Psoas muscle (tissue), 7 donors: ENCODE measurements at regions not wholly inside any gene's neighbourhood (a gene's known extent, or its start where the extent isn't known, plus 50 kb on each side); places are given as distances from the start of the nearest gene placed in this dataset.
"Not testable (repeated sequence)": the region's sequence is repeated elsewhere in the genome, so short reads cannot be mapped to it uniquely, and the experiment has no call there.

Experiments
- ATAC-seq, 4 donors: fragments of 200-7000 bp; cut with Tn5 transposase; one replicate each; pipeline ENCODE4 v1.9.1; 2020; ENCODE audit warnings: moderate library complexity in 3 of 4, mild to moderate bottlenecking in 2 of 4
- DNase-seq, 2 donors: peaks; one replicate each; pipeline ENCODE4 v3.0.0-alpha.2; 2020
- H3K27ac ChIP-seq: fragments of 200-600 bp; one replicate; pipeline ENCODE4 v1.8.0; 2022
- H3K27me3 ChIP-seq, 3 donors: fragments of 200-600 bp in 1 of 3; one replicate each; pipeline versions ENCODE4 v1.6.1 to v1.8.0; 2013 to 2022; ENCODE audit warnings: low read length in 2 of 3, mild to moderate bottlenecking in 2 of 3, moderate library complexity in 1 of 3; ENCODE audit not compliant: insufficient read depth in 3 of 3
- H3K36me3 ChIP-seq, 2 donors: fragments of 200-600 bp in 1 of 2; one replicate each; pipeline versions ENCODE4 v1.6.1 to v1.8.0; 2013 to 2022; ENCODE audit warnings: low read depth in 1 of 2, mild to moderate bottlenecking in 1 of 2, moderate library complexity in 1 of 2; ENCODE audit not compliant: insufficient read depth in 1 of 2
- H3K4me1 ChIP-seq: fragments of 200-600 bp; one replicate; pipeline ENCODE4 v1.8.0; 2022
- H3K4me3 ChIP-seq: fragments of 200-600 bp; one replicate; pipeline ENCODE4 v1.8.0; 2022; ENCODE audit warnings: mild to moderate bottlenecking
- H3K9me3 ChIP-seq: fragments of 200-600 bp; one replicate; pipeline ENCODE4 v1.8.0; 2022
- WGBS, 3 donors: extraction: QIAGEN DNeasy Blood & Tissue Kit; methylation state at CpG; one replicate each; pipeline versions ENCODE4 v1.1.6 to v1.1.7; 2013; 5-methylcytosine and 5-hydroxymethylcytosine counted together
- intact Hi-C, 2 donors: fragments of 100-400 bp; cut with DNase I; formaldehyde crosslinking; loops; one replicate each; pipeline versions ENCODE4 v1.11.0 to v1.14.2; 2022
- TF ChIP-seq, protein P1 (sequence below): fragments of 200-600 bp; IDR thresholded peaks from one replicate; pipeline ENCODE4 v1.8.0; 2022; ENCODE audit warnings: antibody characterized with exemption
- donor health status: healthy with polysubstance abuse.
- donor health status: DM: no; HTN: no; CAD: no; lungs with moderate emphysema.
- donor health status: Bipolar disorder and iron deficiency.
- donor health status: healthy.
- donor health status: DM: yes; HTN: yes; CAD: no.
- donor health status: DM: no; HTN: no; CAD: no.
- donor health status: DM: yes; HTN: yes; CAD: no.

DNA sequence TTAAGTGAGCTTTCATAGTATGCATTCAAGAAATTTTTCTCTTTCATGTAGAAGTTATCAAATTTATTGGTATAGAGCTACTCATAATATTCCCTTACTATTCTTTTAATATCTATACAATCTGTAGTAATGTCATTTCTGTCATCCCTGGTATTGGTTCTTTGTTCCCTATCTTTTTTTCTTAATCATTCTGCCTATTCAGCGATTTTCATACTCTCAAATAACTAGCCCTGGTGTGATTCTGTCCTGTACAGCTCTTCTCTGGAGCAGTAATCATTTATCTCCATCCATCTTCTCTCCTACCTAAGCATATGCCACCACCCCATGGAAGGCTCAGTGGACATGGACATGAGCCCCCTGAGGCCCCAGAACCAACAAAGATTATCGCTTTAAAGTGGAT lies 213.2 kb upstream of the NEBL start:
- Histone ChIP-seq H3K4me3 (no peak overlapping the region), H3K27me3 (no peaks in the 10 kb centered on the region), H3K4me1 (no peaks in the 10 kb centered on the region), H3K36me3 (no peaks in the 10 kb centered on the region), H3K9me3 (peaks cover 2% of the 10 kb centered on the region), H3K27ac (no peak overlapping the region)
- WGBS, 3 donors, result 82 to 89% (median 85%) methylated on average over 2 of the region's 2 CpGs
- DNase-seq (no peak), ATAC-seq (no peak)
- TF ChIP-seq, protein P1, sequence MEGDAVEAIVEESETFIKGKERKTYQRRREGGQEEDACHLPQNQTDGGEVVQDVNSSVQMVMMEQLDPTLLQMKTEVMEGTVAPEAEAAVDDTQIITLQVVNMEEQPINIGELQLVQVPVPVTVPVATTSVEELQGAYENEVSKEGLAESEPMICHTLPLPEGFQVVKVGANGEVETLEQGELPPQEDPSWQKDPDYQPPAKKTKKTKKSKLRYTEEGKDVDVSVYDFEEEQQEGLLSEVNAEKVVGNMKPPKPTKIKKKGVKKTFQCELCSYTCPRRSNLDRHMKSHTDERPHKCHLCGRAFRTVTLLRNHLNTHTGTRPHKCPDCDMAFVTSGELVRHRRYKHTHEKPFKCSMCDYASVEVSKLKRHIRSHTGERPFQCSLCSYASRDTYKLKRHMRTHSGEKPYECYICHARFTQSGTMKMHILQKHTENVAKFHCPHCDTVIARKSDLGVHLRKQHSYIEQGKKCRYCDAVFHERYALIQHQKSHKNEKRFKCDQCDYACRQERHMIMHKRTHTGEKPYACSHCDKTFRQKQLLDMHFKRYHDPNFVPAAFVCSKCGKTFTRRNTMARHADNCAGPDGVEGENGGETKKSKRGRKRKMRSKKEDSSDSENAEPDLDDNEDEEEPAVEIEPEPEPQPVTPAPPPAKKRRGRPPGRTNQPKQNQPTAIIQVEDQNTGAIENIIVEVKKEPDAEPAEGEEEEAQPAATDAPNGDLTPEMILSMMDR, result no peak
- intact Hi-C loops, result no loop called here

DNA sequence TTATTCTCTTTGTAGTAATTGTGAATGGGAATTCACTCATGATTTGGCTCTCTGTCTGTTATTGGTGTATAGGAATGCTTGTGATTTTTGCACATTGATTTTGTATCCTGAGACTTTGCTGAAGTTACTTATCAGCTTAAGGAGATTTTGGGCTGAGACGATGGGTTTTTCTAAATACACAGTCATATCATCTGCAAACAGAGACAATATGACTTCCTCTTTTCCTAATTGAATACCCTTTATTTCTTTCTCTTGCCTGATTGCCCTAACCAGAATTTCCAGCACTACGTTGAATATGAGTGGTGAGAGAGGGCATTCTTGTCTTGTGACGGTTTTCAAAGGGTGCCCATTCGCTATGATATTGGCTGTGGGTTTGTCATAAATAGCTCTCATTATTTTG lies 209.8 kb upstream of the NEBL start:
- H3K4me1 ChIP-seq, H3K4me3 ChIP-seq, intact Hi-C loops, ATAC-seq, H3K27me3 ChIP-seq, DNase-seq, H3K9me3 ChIP-seq, H3K36me3 ChIP-seq, H3K27ac ChIP-seq: not testable (repeated sequence)
- WGBS, 3 donors, result 84 to 93% (median 91%) methylated on average over 4 of the region's 4 CpGs

DNA sequence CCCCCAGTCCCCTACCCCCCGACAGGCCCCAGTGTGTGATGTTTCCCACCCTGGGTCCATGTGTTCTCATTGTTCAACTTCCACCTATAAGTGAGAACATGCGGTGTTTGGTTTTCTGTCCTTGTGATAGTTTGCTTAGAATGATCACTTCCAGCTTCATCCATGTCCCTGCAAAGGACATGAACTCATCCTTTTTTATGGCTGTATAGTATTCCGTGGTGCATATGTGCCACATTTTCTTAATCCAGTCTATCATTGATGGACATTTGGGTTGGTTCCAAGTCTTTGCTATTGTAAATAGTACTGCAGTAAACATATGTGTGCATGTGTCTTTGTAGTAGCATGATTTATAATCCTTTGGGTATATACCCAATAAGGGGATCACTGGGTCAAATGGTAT lies 208.2 kb upstream of the NEBL start:
- H3K27ac ChIP-seq, H3K4me1 ChIP-seq, ATAC-seq, intact Hi-C loops, H3K9me3 ChIP-seq, H3K4me3 ChIP-seq, H3K27me3 ChIP-seq, H3K36me3 ChIP-seq, DNase-seq: not testable (repeated sequence)
- 65 to 95% (median 67%) methylated on average over 3 of the region's 3 CpGs for WGBS, 3 donors

- H3K27ac ChIP-seq, result no peak overlapping the region
- H3K36me3 ChIP-seq, result no peaks in the 10 kb centered on the region
- intact Hi-C loops, result no loop called here
- H3K4me3 ChIP-seq, result no peak overlapping the region
- no peak for ATAC-seq
- no peaks in the 10 kb centered on the region for H3K4me1 ChIP-seq
- 47 to 54% (median 50%) methylated on average over 7 of the region's 7 CpGs for WGBS, 3 donors
- TF ChIP-seq, protein P1, result no peak
- no peak for DNase-seq
- no peaks in the 10 kb centered on the region for H3K9me3 ChIP-seq
- peaks cover 0 to 3% (median 0%) of the 10 kb centered on the region in 3 donors for H3K27me3 ChIP-seq
Observed at GRCh38 chr10:21100871-21101514, 203.9 kb upstream of the NEBL start.

DNA sequence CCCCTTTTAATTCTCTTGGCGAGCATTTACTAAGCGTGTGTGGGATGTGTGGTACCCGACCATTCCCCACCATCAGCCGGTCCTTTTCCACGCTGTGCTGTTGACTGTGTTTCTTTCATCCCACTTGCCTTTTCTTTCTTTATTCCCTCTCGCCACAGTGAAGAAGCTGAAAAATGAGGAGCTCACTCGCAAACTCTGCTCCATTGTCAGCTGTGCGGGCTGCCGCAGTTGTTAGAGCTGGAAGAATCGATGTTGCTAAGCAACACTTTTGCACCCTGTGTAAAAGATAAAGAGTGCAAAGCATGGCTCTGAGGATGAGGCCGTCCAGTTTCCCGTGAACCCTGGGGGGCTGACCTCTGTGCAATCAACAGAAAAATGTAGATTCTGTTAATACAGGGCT lies 203.1 kb upstream of the NEBL start:
- H3K4me3 ChIP-seq, result no peak overlapping the region
- WGBS, 3 donors, result 49 to 52% (median 50%) methylated on average over 12 of the region's 12 CpGs
- TF ChIP-seq, protein P1, result no peak
- no peak for ATAC-seq
- H3K27me3 ChIP-seq, result peaks cover 0 to 3% (median 0%) of the 10 kb centered on the region in 3 donors
- no peaks in the 10 kb centered on the region for H3K4me1 ChIP-seq
- no peaks in the 10 kb centered on the region for H3K36me3 ChIP-seq
- intact Hi-C loops, result no loop called here
- no peak for DNase-seq
- H3K9me3 ChIP-seq, result no peaks in the 10 kb centered on the region
- H3K27ac ChIP-seq, result no peak overlapping the region
